GM23338 (cell line): ENCODE measurements at regions not wholly inside any gene's neighbourhood (a gene's known extent, or its start where the extent isn't known, plus 50 kb on each side); places are given as distances from the start of the nearest gene placed in this dataset.

Source experiments
- ATAC-seq: fragments of 200-7000 bp; cut with Tn5 transposase; 3 replicates; pipeline ENCODE4 v1.9.1; 2020
- DNase-seq: peaks from one replicate; pipeline ENCODE4 v3.0.0-alpha.2; 2015; ENCODE audit warnings: low spot score
- H2AFZ ChIP-seq: fragments of 200-600 bp; sonication (generic); 2 replicates; pipeline ENCODE4 v1.8.0; 2016; ENCODE audit warnings: antibody characterized with exemption, mild to moderate bottlenecking, moderate library complexity
- H3F3A ChIP-seq: fragments of 200-600 bp; sonication (generic); replicated peaks from 2 replicates; pipeline ENCODE4 v1.8.0; 2017; ENCODE audit warnings: antibody characterized with exemption, mixed run types, low read depth
- H3K27ac ChIP-seq: fragments of 200-600 bp; sonication (generic); 2 replicates; pipeline ENCODE4 v1.6.1; 2016; ENCODE audit warnings: low read depth
- H3K27me3 ChIP-seq: fragments of 200-600 bp; sonication (generic); 2 replicates; pipeline ENCODE4 v1.8.0; 2016; ENCODE audit warnings: mild to moderate bottlenecking, mixed run types, moderate library complexity; ENCODE audit not compliant: insufficient read depth
- H3K36me3 ChIP-seq: fragments of 200-600 bp; sonication (generic); 2 replicates; pipeline ENCODE4 v1.8.0; 2016; ENCODE audit warnings: mild to moderate bottlenecking; ENCODE audit not compliant: insufficient read depth
- H3K4me1 ChIP-seq: fragments of 200-600 bp; sonication (generic); 2 replicates; pipeline ENCODE4 v1.8.0; 2016; ENCODE audit warnings: mild to moderate bottlenecking, moderate library complexity; ENCODE audit not compliant: insufficient read depth
- H3K4me2 ChIP-seq: fragments of 200-600 bp; sonication (generic); 2 replicates; pipeline ENCODE4 v1.7.1; 2017; ENCODE audit warnings: mixed run types
- H3K4me3 ChIP-seq: fragments of 200-600 bp; sonication (generic); 2 replicates; pipeline ENCODE4 v1.6.1; 2016; ENCODE audit warnings: mixed run types
- H3K79me2 ChIP-seq: fragments of 200-600 bp; sonication (generic); replicated peaks from 2 replicates; pipeline ENCODE4 v1.8.0; 2017; ENCODE audit warnings: mild to moderate bottlenecking; ENCODE audit not compliant: insufficient read depth
- H3K9me2 ChIP-seq: fragments of 200-600 bp; sonication (generic); 2 replicates; pipeline ENCODE4 v1.8.0; 2017; ENCODE audit not compliant: insufficient read depth
- H4K20me1 ChIP-seq: fragments of 200-600 bp; sonication (generic); replicated peaks from 2 replicates; pipeline ENCODE4 v1.8.0; 2017; ENCODE audit warnings: mild to moderate bottlenecking; ENCODE audit not compliant: insufficient read depth
- H3K27ac Mint-ChIP-seq: 2 replicates; pipeline ENCODE4 v1.8.0; 2020; ENCODE audit warnings: inconsistent platforms, mild to moderate bottlenecking, moderate library complexity, mixed read lengths
- H3K27me3 Mint-ChIP-seq: 3 replicates; pipeline ENCODE4 v1.8.0; 2022; ENCODE audit warnings: low read depth, mild to moderate bottlenecking, moderate library complexity, mixed read lengths, inconsistent platforms; ENCODE audit not compliant: insufficient read depth, poor library complexity
- H3K36me3 Mint-ChIP-seq: 3 replicates; pipeline ENCODE4 v1.8.0; 2021; ENCODE audit warnings: low read depth, mild to moderate bottlenecking, inconsistent platforms, moderate library complexity, mixed read lengths
- H3K4me1 Mint-ChIP-seq: 3 replicates; pipeline ENCODE4 v1.8.0; 2020; ENCODE audit warnings: mild to moderate bottlenecking, inconsistent platforms, mixed read lengths
- H3K4me3 Mint-ChIP-seq: 3 replicates; pipeline ENCODE4 v1.8.0; 2021; ENCODE audit warnings: moderate library complexity, mild to moderate bottlenecking, inconsistent platforms, mixed read lengths
- H3K9me3 Mint-ChIP-seq: 3 replicates; pipeline ENCODE4 v1.8.0; 2020; ENCODE audit warnings: moderate library complexity, mild to moderate bottlenecking, inconsistent platforms, mixed read lengths
- CREB1 ChIP-seq: fragments of 250-450 bp; sonication (Bioruptor Pico); IDR thresholded peaks from 2 replicates; pipeline ENCODE4 v1.5.0; 2020; ENCODE audit warnings: low read depth, mild to moderate bottlenecking, moderate library complexity
- EZH2phosphoT487 ChIP-seq: fragments of 200-600 bp; sonication (generic); IDR thresholded peaks from one replicate; pipeline ENCODE4 v1.8.1; 2018; ENCODE audit warnings: antibody characterized with exemption; ENCODE audit not compliant: unreplicated experiment
- JUNB ChIP-seq: IDR thresholded peaks from one replicate; pipeline ENCODE4 v1.6.1; 2016; ENCODE audit warnings: antibody characterized with exemption; ENCODE audit not compliant: unreplicated experiment
- NANOG ChIP-seq: IDR thresholded peaks from 2 replicates; pipeline ENCODE4 v1.6.1; 2016; ENCODE audit warnings: antibody characterized with exemption, borderline replicate concordance
- POLR2AphosphoS5 ChIP-seq: IDR thresholded peaks from 2 replicates; pipeline ENCODE4 v1.6.1; 2016; ENCODE audit warnings: antibody characterized with exemption, low read depth
- STAT1 ChIP-seq: IDR thresholded peaks from one replicate; pipeline ENCODE4 v1.6.1; 2016; ENCODE audit warnings: antibody characterized with exemption; ENCODE audit not compliant: unreplicated experiment
- ZNF114 ChIP-seq: fragments of 250-450 bp; sonication (Bioruptor Pico); IDR thresholded peaks from 2 replicates; pipeline ENCODE4 v1.5.0; 2020; ENCODE audit warnings: mild to moderate bottlenecking, moderate library complexity
- ZNF331 ChIP-seq: fragments of 250-450 bp; sonication (Bioruptor Pico); IDR thresholded peaks from 2 replicates; pipeline ENCODE4 v1.5.0; 2020; ENCODE audit warnings: low read depth, mild to moderate bottlenecking, moderate library complexity
- TF ChIP-seq, protein P1 (sequence below), 2 experiments: fragments of 200-600 bp in 1 of 2; sonication (generic) in 1 of 2; conservative IDR thresholded peaks; 2 replicates each; pipeline versions ENCODE4 v1.5.1 to v1.6.1; 2016 to 2017; ENCODE audit warnings: antibody characterized with exemption in 2 of 2, low read depth in 2 of 2, mild to moderate bottlenecking in 2 of 2, moderate library complexity in 1 of 2
- TF ChIP-seq, protein P2 (sequence below): IDR thresholded peaks from 2 replicates; pipeline ENCODE4 v1.6.1; 2016; ENCODE audit warnings: antibody characterized with exemption
- TF ChIP-seq, protein P3 (sequence below): fragments of 250-450 bp; sonication (Bioruptor Pico); IDR thresholded peaks from 2 replicates; pipeline ENCODE4 v1.5.0; 2020; ENCODE audit warnings: mild to moderate bottlenecking, moderate library complexity
- TF ChIP-seq, protein P4 (sequence below): IDR thresholded peaks from one replicate; pipeline ENCODE4 v1.6.1; 2018; ENCODE audit warnings: antibody characterized with exemption; ENCODE audit not compliant: unreplicated experiment

DNA sequence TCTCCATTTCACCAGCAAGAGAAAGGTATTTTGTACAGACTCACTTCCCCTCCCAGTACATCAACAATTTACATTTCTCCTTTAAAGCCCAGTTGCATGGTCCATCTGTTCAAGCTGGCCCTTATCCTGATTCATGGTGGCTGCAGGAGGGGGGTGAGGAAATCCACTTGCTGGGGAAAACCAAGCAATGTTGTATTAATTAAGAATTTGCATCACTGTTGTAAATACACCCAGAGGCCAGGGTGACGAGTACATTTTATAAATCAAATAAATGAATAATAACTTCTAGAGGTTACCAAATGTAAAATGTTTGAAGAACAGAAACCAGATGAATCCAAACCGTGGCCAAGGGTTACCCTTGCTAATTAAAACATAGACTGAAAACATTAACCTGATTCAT, 395.9 kb upstream of the INTU start:
- peaks cover 14% of the 10 kb centered on the region for H3K9me2 ChIP-seq
- H3K4me1 Mint-ChIP-seq = peaks cover 17% of the 10 kb centered on the region
- H3K4me3 Mint-ChIP-seq = no peak overlapping the region
- H3K27me3 Mint-ChIP-seq = peaks cover 2% of the 10 kb centered on the region
- H3K4me1 ChIP-seq = no peaks in the 10 kb centered on the region; the same call in 1 of the 2 replicates
- no peak for DNase-seq
- no peaks in the 10 kb centered on the region for H3K9me3 Mint-ChIP-seq
- no peaks in the 10 kb centered on the region for H3K36me3 ChIP-seq
- H3K4me3 ChIP-seq = no peak overlapping the region
- H3K79me2 ChIP-seq = no peaks in the 10 kb centered on the region
- no peaks in the 10 kb centered on the region for H3F3A ChIP-seq
- no peaks in the 10 kb centered on the region for H4K20me1 ChIP-seq
- H2AFZ ChIP-seq = no peak overlapping the region
- H3K36me3 Mint-ChIP-seq = no peaks in the 10 kb centered on the region
- ATAC-seq = no peak
- H3K27me3 ChIP-seq = no peaks in the 10 kb centered on the region
- H3K27ac Mint-ChIP-seq = no peak overlapping the region
- H3K27ac ChIP-seq = no peak overlapping the region
- no peak overlapping the region for H3K4me2 ChIP-seq
- TF ChIP-seq ZNF114 (CRISPR knock-in tag) (no peak), EZH2phosphoT487 (no peak), CREB1 (CRISPR knock-in tag) (no peak), ZNF331 (CRISPR knock-in tag) (no peak), JUNB (no peak), NANOG (no peak), POLR2AphosphoS5 (no peak), STAT1 (no peak)
- TF ChIP-seq, protein P1, sequence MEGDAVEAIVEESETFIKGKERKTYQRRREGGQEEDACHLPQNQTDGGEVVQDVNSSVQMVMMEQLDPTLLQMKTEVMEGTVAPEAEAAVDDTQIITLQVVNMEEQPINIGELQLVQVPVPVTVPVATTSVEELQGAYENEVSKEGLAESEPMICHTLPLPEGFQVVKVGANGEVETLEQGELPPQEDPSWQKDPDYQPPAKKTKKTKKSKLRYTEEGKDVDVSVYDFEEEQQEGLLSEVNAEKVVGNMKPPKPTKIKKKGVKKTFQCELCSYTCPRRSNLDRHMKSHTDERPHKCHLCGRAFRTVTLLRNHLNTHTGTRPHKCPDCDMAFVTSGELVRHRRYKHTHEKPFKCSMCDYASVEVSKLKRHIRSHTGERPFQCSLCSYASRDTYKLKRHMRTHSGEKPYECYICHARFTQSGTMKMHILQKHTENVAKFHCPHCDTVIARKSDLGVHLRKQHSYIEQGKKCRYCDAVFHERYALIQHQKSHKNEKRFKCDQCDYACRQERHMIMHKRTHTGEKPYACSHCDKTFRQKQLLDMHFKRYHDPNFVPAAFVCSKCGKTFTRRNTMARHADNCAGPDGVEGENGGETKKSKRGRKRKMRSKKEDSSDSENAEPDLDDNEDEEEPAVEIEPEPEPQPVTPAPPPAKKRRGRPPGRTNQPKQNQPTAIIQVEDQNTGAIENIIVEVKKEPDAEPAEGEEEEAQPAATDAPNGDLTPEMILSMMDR (conservative IDR thresholded peaks at IDR 0.05; ENCODE audit: low read depth in 2 of 2) = no peak
- TF ChIP-seq, protein P2, sequence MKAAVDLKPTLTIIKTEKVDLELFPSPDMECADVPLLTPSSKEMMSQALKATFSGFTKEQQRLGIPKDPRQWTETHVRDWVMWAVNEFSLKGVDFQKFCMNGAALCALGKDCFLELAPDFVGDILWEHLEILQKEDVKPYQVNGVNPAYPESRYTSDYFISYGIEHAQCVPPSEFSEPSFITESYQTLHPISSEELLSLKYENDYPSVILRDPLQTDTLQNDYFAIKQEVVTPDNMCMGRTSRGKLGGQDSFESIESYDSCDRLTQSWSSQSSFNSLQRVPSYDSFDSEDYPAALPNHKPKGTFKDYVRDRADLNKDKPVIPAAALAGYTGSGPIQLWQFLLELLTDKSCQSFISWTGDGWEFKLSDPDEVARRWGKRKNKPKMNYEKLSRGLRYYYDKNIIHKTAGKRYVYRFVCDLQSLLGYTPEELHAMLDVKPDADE = no peak
- TF ChIP-seq, protein P3, sequence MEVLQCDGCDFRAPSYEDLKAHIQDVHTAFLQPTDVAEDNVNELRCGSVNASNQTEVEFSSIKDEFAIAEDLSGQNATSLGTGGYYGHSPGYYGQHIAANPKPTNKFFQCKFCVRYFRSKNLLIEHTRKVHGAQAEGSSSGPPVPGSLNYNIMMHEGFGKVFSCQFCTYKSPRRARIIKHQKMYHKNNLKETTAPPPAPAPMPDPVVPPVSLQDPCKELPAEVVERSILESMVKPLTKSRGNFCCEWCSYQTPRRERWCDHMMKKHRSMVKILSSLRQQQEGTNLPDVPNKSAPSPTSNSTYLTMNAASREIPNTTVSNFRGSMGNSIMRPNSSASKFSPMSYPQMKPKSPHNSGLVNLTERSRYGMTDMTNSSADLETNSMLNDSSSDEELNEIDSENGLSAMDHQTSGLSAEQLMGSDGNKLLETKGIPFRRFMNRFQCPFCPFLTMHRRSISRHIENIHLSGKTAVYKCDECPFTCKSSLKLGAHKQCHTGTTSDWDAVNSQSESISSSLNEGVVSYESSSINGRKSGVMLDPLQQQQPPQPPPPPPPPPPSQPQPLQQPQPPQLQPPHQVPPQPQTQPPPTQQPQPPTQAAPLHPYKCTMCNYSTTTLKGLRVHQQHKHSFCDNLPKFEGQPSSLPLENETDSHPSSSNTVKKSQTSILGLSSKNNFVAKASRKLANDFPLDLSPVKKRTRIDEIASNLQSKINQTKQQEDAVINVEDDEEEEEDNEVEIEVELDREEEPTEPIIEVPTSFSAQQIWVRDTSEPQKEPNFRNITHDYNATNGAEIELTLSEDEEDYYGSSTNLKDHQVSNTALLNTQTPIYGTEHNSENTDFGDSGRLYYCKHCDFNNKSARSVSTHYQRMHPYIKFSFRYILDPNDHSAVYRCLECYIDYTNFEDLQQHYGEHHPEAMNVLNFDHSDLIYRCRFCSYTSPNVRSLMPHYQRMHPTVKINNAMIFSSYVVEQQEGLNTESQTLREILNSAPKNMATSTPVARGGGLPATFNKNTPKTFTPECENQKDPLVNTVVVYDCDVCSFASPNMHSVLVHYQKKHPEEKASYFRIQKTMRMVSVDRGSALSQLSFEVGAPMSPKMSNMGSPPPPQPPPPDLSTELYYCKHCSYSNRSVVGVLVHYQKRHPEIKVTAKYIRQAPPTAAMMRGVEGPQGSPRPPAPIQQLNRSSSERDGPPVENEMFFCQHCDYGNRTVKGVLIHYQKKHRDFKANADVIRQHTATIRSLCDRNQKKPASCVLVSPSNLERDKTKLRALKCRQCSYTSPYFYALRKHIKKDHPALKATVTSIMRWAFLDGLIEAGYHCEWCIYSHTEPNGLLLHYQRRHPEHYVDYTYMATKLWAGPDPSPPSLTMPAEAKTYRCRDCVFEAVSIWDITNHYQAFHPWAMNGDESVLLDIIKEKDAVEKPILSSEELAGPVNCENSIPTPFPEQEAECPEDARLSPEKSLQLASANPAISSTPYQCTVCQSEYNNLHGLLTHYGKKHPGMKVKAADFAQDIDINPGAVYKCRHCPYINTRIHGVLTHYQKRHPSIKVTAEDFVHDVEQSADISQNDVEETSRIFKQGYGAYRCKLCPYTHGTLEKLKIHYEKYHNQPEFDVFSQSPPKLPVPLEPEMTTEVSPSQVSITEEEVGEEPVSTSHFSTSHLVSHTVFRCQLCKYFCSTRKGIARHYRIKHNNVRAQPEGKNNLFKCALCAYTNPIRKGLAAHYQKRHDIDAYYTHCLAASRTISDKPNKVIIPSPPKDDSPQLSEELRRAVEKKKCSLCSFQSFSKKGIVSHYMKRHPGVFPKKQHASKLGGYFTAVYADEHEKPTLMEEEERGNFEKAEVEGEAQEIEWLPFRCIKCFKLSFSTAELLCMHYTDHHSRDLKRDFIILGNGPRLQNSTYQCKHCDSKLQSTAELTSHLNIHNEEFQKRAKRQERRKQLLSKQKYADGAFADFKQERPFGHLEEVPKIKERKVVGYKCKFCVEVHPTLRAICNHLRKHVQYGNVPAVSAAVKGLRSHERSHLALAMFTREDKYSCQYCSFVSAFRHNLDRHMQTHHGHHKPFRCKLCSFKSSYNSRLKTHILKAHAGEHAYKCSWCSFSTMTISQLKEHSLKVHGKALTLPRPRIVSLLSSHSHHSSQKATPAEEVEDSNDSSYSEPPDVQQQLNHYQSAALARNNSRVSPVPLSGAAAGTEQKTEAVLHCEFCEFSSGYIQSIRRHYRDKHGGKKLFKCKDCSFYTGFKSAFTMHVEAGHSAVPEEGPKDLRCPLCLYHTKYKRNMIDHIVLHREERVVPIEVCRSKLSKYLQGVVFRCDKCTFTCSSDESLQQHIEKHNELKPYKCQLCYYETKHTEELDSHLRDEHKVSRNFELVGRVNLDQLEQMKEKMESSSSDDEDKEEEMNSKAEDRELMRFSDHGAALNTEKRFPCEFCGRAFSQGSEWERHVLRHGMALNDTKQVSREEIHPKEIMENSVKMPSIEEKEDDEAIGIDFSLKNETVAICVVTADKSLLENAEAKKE (CRISPR knock-in tag) = no peak
- TF ChIP-seq, protein P4, sequence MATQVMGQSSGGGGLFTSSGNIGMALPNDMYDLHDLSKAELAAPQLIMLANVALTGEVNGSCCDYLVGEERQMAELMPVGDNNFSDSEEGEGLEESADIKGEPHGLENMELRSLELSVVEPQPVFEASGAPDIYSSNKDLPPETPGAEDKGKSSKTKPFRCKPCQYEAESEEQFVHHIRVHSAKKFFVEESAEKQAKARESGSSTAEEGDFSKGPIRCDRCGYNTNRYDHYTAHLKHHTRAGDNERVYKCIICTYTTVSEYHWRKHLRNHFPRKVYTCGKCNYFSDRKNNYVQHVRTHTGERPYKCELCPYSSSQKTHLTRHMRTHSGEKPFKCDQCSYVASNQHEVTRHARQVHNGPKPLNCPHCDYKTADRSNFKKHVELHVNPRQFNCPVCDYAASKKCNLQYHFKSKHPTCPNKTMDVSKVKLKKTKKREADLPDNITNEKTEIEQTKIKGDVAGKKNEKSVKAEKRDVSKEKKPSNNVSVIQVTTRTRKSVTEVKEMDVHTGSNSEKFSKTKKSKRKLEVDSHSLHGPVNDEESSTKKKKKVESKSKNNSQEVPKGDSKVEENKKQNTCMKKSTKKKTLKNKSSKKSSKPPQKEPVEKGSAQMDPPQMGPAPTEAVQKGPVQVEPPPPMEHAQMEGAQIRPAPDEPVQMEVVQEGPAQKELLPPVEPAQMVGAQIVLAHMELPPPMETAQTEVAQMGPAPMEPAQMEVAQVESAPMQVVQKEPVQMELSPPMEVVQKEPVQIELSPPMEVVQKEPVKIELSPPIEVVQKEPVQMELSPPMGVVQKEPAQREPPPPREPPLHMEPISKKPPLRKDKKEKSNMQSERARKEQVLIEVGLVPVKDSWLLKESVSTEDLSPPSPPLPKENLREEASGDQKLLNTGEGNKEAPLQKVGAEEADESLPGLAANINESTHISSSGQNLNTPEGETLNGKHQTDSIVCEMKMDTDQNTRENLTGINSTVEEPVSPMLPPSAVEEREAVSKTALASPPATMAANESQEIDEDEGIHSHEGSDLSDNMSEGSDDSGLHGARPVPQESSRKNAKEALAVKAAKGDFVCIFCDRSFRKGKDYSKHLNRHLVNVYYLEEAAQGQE = no peak
